Tibial nerve (tissue), 4 donors: ENCODE measurements at regions not wholly inside any gene's neighbourhood (a gene's known extent, or its start where the extent isn't known, plus 50 kb on each side); places are given as distances from the start of the nearest gene placed in this dataset.

Experiments
- CTCF ChIP-seq, 5 experiments: fragments of 200-600 bp in 3 of 5; fragments of 450-650 bp in 2 of 5; sonication (generic) in 3 of 5; IDR thresholded peaks; one replicate each; pipeline ENCODE4 v1.5.1; 2016 to 2019; ENCODE audit warnings: antibody characterized with exemption in 5 of 5, mild to moderate bottlenecking in 3 of 5, moderate library complexity in 2 of 5
- EP300 ChIP-seq, 2 donors: sonication (generic); formaldehyde crosslinking; IDR thresholded peaks; one replicate each; pipeline ENCODE4 v1.6.1; 2017; ENCODE audit warnings: antibody characterized with exemption in 2 of 2, mild to moderate bottlenecking in 1 of 2
- POLR2A ChIP-seq, 2 donors: fragments of 450-650 bp; IDR thresholded peaks; one replicate each; pipeline ENCODE4 v1.6.1; 2017; ENCODE audit warnings: antibody characterized with exemption in 2 of 2, mild to moderate bottlenecking in 2 of 2, moderate library complexity in 2 of 2

- TF ChIP-seq CTCF (IDR thresholded peaks at IDR 0.05): no peak
- TF ChIP-seq POLR2A (IDR thresholded peaks at IDR 0.05): no peak
- no peak for TF ChIP-seq EP300 (IDR thresholded peaks at IDR 0.05)
Measured at GRCh38 chr2:117308861-117309770, 505.4 kb upstream of the DDX18 start.
